ENCODE measurements at regions not wholly inside any gene's neighbourhood (a gene's known extent, or its start where the extent isn't known, plus 50 kb on each side); places are given as distances from the start of the nearest gene placed in this dataset.
"Not testable (repeated sequence)": the region's sequence is repeated elsewhere in the genome, so short reads cannot be mapped to it uniquely, and the experiment has no call there.

DNA sequence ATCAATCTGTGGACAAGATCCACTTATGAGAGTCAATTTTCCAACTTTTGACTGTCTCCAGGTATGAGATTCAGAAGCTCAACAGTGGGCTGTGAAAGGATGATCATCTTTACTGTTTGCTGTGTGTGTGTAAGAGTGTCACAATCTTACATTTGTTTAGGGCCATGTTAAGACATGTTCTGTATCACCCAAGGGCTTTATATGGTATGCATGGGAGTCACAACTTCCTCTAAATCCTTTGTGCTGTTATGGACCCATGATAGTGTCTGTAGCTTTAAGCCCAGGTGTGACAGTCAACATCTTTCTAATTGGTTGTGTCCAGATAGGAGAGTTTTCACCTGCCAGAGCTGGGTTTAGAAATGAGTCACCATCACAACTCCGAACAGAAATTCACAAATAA lies 70.2 kb downstream of the ZNF726 start:
- ATAC-seq, result not testable (repeated sequence)

DNA sequence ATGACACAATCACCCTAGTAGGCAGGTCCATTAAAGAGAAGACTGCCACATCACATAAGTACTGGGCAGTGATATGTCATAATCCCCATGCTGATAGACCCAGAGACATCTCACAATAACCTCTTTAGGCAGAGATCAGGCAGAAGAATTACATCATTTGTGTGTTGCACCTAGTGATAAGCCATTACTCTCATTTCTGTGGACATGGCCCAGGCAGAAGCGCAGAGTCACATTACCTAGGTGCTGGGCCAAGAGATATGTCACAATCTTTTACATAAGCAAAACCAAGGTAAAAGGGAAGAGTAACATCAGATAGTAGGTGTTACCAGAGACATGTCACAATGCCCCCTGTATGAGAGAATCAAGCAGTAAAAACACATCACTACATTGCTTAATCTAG lies 71.9 kb downstream of the ZNF726 start:
- no peak for ATAC-seq

GRCh38 chr19:23991170-23991569 lies 76.5 kb downstream of the ZNF726 start:
- ATAC-seq, result peak; percentile 46 to 62

DNA sequence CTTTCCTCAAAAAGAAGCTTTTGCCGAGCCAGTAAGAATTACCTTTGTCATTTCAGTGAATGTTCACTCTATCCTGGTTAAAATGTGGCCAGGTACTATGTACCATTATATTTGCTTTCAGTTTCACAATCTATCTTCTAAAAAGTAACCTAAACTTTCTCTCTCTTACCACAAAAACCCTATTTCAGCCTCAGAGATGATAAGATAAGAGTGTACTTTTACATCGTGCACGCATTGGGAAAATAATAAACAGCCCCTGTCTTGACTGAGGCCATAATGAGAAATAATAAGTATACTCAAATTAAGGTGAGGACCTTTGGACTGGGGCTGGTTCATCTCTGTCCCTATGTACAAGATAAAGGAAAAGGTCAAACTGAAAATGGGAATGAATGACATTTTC lies 77.7 kb downstream of the ZNF726 start:
- peak; percentile 63 to 71 for ATAC-seq

DNA sequence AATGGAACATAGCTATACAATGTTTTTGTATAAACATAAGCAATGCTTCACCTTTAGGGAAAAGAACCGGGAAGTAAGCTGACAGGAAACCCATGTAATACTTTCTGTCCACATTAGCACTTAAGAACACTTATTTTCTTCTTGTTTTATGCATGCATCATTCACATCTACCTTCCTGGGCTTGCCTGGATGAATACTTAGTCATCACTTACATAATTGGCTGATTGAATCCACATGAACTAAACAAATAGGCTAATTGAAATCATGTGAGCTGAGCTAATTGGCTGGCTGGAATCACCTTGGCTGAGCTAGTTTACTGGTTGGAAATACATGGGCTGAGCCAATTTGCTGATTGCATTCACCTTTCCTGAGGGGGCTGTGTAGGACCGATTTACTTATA lies 78.8 kb downstream of the ZNF726 start:
- ATAC-seq, result no peak

DNA sequence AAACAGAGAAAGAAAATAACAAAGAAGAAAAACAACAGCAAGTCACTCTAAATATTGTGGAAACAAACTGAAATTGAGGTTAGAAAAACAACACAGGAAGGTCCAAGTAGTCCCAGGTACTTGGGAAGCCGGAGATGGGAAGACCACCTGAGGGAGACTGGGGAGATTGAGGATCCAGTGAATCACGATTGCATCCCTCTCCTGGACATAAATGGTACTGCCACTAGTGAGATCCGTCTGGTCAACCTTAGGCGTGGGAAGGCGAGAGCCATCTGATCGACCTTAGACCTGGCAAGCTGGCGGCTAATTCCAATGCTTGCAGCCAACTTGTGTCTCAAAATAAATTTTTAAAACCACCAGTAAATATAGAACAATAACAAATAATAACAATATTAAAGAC lies 81.9 kb downstream of the ZNF726 start:
- no peak for ATAC-seq

DNA sequence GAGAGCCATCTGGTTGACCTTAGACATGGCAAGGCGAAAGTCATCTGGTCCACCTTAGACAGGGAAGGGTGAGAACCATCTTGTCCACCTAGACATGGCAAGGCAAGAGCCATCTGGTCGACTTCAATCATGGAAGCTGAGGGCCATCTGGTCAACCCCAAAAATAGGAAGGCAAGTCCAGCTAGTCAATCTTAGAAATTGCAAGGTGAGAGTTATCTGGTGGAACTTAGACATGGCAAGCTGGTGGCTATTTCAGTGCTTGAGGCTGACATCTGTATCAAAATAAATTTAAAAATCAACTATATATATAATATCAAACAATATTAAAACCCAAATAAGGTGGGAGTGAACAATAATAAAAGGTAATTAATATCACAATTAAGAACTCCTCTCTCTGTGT lies 83.9 kb downstream of the ZNF726 start:
- ATAC-seq, result no peak

- ATAC-seq, result no peak
Observed at GRCh38 chr19:23999821-24000610, 85.3 kb downstream of the ZNF726 start.

DNA sequence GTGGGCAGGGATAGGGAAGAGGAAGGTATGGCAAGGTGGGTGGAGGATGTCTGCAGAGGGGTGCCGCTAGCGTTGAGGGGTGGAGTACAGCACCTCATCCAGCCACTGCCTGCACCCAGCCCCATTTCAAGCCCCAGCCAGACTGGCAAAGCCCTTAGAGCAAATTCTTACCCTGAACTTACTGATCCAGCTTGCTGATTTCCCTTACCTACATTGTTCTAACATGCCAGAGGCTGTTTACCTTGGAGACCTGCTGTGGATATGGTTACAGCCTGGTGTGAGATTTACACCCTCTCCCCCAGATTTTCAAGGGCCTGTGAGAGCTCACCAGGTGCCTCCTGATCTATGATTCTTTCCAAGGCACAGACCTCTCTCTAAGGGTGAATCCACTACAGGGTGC lies 86.0 kb downstream of the ZNF726 start:
- ATAC-seq, result no peak

- no peak for ATAC-seq
Observed at GRCh38 chr19:24002256-24002945, 84.6 kb upstream of the ZNF254 start.

DNA sequence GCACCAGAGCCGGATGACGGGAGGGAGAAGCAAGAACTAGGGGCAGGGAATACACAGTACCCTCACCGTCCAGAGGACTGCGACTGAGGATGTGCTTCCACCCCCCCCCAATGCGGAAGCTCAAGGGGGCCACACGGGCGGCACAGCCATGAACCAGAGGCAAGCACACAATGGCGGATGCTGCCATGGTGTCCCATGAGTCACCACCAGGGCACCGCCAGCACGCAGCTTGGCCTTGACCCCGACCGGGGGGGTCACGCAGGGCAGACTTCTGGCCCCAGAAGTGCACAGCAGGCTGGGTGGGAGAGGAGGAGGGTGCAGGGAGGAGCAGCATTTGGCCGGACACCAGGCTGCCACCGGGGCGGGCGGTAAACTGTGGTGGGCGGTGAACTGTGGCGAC lies 83.5 kb upstream of the ZNF254 start:
- ATAC-seq, result no peak

DNA sequence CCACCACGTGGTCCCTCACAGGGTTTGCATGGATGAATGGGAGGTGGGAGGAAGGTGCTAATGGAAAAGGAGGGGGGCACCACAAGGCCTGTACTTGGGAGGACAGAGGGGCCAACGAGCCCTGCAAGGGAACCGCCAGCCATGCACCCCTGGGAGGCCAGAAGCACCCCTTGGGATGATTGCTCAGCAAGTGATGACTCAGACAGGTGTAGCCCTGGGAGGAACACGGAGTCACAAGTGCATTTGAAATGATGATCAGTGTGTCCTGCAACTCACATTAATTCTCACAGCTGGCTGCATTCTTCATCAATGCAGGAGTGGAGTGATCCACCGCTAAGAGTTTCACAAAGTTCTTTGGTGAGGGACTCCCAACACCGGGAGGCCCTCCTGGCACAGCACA lies 82.8 kb upstream of the ZNF254 start:
- ATAC-seq, result no peak

DNA sequence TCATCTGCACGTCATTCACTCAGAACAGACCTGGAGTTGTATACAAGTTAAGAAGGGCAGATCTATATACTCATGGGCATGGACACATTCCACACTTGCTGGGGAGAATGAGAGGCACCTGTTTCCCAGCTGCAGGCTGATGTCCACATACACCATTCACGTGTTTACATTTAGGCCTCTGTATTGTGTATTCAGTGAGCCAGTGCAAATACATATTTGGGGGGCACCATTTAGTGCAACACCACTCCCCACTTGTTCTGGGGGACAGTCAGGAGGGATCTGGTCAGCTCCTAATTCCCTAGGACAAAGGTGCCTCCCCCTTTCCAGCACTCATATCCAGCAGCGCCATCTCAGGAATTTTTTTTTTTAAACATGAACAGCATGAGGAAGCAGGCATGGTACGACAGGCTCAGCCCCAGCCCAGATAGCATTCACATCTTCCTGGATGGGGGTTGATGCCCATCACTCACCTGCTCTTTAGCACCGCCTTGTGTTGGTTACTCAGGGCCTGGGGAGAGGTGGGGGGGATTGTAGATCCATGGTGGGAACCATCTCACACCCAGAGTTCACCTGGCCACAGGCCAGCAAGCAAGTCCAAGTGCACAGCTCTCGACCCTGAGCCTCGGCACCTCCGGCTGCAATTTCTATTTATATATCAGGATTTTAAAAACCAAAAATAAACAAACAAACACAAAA lies 56.9 kb upstream of the ZNF254 start:
- no peak for ATAC-seq

GRCh38 chr19:24032651-24033050 lies 54.3 kb upstream of the ZNF254 start:
- no peak for ATAC-seq

GRCh38 chr19:24033301-24033962 lies 53.6 kb upstream of the ZNF254 start:
- peak; percentile 99 for ATAC-seq

DNA sequence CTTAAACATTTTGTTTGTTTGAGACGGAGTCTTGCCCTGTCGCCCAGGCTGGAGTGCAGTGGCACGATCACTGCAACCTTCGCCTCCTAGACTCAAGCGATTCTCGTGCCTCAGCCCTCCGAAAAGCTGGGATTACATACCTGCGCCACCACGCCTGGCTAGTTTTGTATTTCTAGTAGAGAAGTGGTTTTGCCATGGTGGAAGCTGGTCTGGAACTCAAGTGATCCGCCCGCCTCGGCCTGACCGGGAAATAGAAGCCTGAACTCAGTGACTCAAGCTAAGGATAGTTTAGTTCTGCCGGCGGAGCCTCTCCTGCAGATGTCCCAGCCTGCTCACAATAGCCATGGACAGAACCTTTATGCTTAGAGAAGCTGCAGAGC lies 53.0 kb upstream of the ZNF254 start:
- peak; percentile 2 to 14 for ATAC-seq

- not testable (repeated sequence) for ATAC-seq
Observed at GRCh38 chr19:24035261-24035880, 51.6 kb upstream of the ZNF254 start.
